ENCODE measurements at regions not wholly inside any gene's neighbourhood (a gene's known extent, or its start where the extent isn't known, plus 50 kb on each side); places are given as distances from the start of the nearest gene placed in this dataset.

DNA sequence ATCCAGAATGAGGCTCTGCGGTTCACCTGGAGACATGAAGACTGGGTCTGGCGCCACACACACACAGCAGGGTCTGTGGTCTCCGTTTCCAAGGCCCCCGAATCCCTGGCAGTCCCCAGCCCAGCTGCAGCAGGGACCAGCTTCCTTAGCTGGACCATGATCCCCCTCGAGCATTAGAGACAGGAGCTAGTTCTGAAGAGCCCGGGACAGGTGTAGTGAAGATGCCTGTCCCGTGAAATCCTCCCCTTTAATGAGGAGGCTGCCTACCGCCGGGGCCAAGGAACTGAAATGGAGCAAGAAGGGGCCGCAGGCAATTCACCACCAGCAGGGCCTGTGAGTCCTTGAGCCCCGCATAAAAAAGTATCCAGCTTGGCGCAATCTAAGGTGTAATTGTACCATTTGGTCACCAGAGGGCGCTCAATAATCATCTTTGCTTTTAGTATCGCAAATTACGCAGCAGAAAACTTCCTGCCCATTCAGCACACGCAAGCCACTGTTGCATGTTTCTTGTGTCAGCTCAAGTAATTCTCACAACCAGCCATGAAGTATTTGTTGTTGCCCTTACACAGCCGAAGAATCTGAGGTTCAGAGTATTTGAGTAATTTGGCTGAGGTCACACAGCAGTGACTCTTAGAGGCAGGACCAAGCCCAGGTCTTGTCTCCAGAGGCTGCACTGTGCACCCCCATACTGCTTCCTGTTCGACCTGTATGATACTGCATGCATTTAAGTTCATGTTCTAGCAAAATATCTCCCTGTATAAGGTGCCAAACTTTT is 54.3 kb upstream of the PPP2R5C start:
- peak; percentile 87 for DNase-seq

DNA sequence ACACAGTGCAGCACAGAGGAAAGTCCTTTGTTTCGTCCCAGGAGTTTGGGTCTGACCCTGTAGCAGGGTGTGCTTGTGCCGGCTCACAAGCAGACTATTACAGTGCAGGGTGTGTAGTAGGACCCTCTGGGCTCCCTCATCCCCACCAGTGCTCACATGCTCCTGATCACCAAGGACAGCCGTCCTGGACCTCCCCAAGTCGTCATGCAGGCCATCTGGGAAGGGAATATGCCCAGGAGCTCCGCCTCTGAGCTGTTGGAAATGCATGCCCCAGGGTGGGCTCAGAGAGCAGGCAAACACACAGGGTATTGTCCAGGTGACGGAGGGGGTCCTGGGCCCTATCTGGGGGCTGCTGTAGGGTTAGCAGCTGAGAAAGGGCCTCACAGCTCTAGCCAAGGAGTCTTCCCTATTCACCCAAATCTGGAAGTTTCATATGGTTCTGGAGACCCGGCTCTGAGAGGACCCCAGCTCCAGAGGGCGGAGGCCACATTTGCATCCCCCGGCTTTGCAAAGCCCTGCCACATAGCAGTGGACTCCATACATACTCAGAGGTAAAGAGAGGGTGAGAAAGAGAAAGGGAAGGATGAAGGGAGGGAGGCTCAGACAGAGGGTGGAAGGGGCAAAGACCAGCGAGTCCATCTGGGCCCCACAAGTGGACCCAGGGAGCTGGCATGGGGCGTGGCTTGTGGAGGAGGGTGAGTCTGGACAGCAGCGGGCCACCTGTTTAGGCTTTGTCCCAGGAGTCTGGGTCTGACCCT is 53.5 kb upstream of the PPP2R5C start:
- DNase-seq, result no peak

DNA sequence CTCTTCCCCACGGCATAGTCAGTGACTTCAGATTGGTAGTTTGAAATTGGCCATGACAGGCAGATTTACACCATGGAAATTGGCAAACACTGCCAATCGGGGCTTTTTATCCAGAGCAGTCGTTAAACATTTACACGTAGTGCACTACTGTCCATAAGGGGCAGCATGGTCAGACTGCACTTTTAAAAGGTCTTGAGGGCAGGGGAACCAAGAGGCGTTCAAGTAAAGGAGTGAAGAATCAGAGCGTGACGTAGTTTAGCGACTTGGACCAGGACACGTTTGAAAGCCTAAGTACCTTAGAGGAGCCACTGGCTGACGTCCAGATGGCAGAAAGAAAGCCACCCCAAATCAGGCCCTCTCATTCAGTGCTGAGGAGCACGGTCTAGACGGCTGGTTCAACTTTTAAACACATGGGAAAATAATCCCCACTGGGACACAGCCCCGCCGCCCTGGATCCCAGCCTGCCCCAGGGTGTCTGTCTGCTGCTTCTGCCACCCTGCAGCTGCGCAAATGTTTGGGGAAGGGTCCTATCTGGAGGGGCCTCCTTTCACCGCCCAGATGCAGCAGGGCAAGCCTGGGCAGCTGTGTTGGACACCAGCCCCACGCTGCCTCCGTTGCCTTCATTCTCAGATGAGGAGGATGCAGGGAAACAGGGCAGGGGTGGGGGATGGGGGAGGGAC is 52.5 kb upstream of the PPP2R5C start:
- DNase-seq, result no peak

DNA sequence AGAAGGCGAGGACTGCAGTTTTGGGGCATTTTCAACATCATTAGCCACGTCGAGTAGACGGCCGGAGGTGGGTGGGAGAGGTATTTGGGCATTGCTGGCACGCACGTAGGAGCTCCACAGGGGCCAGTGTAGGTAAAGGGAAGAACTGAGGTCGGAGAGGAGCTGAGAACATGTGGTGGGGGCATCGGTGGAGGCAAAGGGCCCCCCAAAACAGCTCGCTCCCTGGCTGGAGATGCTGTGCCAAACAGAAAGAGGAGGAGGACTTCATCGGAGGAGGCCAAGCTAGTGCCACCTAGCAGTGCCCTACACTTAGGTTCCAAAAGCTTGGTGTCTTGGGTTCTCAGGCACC is 52.0 kb upstream of the PPP2R5C start:
- no peak for DNase-seq

DNA sequence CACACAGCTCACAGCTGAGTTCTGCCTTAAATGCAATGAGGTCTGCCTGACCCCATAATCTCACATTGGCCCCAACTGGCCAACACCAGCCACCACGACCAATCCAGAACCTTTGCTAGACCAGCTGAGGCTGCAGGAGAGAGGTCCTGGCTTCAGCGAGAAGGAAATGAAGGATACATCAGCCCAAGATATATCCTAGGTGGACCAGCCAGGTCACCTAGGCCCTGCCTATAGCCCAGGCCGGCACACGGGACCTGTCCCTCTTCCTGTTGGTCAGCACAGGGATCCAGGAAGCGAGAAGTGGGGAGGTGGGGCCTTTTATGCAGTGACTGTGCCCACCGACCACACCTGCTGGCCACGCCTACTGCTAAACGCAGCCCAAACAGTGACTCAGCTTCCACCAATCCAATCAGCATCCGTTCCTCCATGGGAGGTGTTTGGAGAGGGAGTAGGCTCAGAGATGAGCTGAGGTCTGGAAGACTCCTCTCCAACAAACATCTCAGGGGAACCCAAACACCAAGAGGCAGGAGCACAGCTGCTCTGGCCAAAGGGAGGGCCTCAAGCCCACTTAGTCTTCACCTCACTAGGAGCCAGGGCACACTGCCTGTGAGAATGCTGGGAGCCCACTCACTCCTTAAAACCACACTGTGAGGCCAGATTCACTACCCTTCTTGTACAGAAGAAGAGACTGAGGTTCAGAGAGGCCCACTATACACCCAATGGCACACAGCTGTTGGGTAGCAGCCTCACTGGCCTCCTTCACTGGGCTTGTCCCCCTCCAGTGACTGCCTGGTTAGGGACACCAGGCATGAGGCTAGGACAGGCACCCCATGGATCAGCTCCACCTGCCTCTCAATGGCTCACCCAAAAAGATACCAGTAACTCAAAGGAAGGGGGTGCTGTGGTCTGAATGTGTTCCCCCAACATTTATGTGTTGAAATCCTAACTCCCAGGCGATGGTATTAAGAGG is 51.3 kb upstream of the PPP2R5C start:
- peak; percentile 42 for DNase-seq

DNA sequence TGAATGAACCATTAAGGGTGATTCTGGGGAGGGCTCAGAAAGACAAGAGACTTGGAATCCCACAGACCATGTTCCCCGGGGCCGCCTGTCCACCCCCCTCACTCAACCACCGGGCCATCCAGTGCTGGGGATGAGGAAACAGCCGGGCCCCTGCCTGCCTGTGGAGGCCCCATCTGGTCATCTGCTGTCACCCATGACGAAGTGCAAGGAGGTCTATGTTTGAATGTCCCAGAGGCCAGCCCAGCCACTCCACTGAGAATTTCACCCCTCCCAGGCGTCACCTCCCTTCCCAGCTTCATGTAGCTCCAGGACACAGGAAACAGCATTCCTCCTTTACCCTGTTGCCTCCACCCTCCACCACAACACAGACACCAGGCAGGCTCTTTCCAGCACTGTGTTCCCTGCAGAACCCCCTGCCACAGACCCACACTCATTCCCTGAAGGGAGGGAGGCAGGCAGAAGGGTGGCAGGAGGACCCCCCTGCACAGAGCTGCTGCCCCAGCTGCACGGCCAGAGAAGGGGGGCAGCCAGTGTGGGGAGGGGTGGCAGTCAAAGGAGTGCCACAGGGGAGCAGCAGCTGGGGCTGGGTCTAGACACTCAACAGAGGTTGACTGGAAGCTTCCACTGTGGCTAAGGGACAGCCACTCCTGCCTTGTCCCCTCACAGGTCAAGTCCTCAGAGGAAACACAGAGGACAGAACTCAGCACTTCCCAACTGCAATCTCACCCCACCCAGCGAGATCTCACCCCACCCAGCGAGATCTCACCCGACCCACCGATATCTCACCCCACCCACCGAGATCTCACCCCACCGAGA is 50.3 kb upstream of the PPP2R5C start:
- DNase-seq, result no peak

All from NCI-H510A treated with DMSO at 0.1 percent for 48 hours (cell line).